Hepatocyte (in vitro differentiated cells): ENCODE measurements at regions not wholly inside any gene's neighbourhood (a gene's known extent, or its start where the extent isn't known, plus 50 kb on each side); places are given as distances from the start of the nearest gene placed in this dataset.

ENCODE experiments used
- DNase-seq: peaks from one replicate; pipeline ENCODE4 v3.0.0-alpha.2; 2016; ENCODE audit warnings: low spot score
- H2AFZ ChIP-seq: fragments of 200-600 bp; sonication (generic); 2 replicates; pipeline ENCODE4 v1.6.0; 2016; ENCODE audit warnings: antibody characterized with exemption, mild to moderate bottlenecking
- H3K27ac ChIP-seq: fragments of 200-600 bp; sonication (generic); 2 replicates; pipeline ENCODE4 v1.5.1; 2016; ENCODE audit warnings: mild to moderate bottlenecking
- H3K27me3 ChIP-seq: fragments of 200-600 bp; sonication (generic); 2 replicates; pipeline ENCODE4 v1.6.1; 2016
- H3K36me3 ChIP-seq: fragments of 200-600 bp; sonication (generic); replicated peaks from 2 replicates; pipeline ENCODE4 v1.5.1; 2016; ENCODE audit warnings: low read depth; ENCODE audit not compliant: insufficient read depth
- H3K4me1 ChIP-seq: fragments of 200-600 bp; sonication (generic); 2 replicates; pipeline ENCODE4 v1.5.1; 2016; ENCODE audit warnings: mild to moderate bottlenecking, moderate library complexity; ENCODE audit not compliant: insufficient read depth
- H3K4me2 ChIP-seq: fragments of 200-600 bp; sonication (generic); 2 replicates; pipeline ENCODE4 v1.6.0; 2016
- H3K4me3 ChIP-seq: fragments of 200-600 bp; sonication (generic); 2 replicates; pipeline ENCODE4 v1.5.1; 2016; ENCODE audit warnings: mild to moderate bottlenecking
- H3K79me2 ChIP-seq: fragments of 200-600 bp; sonication (generic); 2 replicates; pipeline ENCODE4 v1.6.0; 2017; ENCODE audit warnings: mild to moderate bottlenecking
- H3K9me2 ChIP-seq: fragments of 200-600 bp; sonication (generic); replicated peaks from 2 replicates; pipeline ENCODE4 v1.6.0; 2017; ENCODE audit warnings: mild to moderate bottlenecking; ENCODE audit not compliant: insufficient read depth
- H3K9me3 ChIP-seq: fragments of 200-600 bp; sonication (generic); 2 replicates; pipeline ENCODE4 v1.5.1; 2016; ENCODE audit warnings: low read depth, mild to moderate bottlenecking
- H4K20me1 ChIP-seq: fragments of 200-600 bp; sonication (generic); 2 replicates; pipeline ENCODE4 v1.6.0; 2016; ENCODE audit warnings: mild to moderate bottlenecking; ENCODE audit not compliant: insufficient read depth, poor library complexity, severe bottlenecking
- CTCF ChIP-seq: fragments of 200-600 bp; sonication (generic); IDR thresholded peaks from 2 replicates; pipeline ENCODE4 v1.5.1; 2016; ENCODE audit warnings: antibody characterized with exemption, mild to moderate bottlenecking; ENCODE audit not compliant: poor library complexity
- EZH2 ChIP-seq: fragments of 200-600 bp; sonication (generic); IDR thresholded peaks from 2 replicates; pipeline ENCODE4 v1.6.1; 2016; ENCODE audit warnings: antibody characterized with exemption, mild to moderate bottlenecking, borderline replicate concordance
- EZH2phosphoT487 ChIP-seq: fragments of 200-600 bp; sonication (generic); IDR thresholded peaks from one replicate; pipeline ENCODE4 v1.6.1; 2018; ENCODE audit warnings: antibody characterized with exemption, mild to moderate bottlenecking, low read depth, moderate library complexity; ENCODE audit not compliant: unreplicated experiment, severe bottlenecking
- WGBS: methylation state at CpG from one replicate; pipeline ENCODE4 v1.1.6; 2016; ENCODE audit warnings: low lambda C conversion rate; ENCODE audit errors: missing lambda C conversion rate; 5-methylcytosine and 5-hydroxymethylcytosine counted together

DNA sequence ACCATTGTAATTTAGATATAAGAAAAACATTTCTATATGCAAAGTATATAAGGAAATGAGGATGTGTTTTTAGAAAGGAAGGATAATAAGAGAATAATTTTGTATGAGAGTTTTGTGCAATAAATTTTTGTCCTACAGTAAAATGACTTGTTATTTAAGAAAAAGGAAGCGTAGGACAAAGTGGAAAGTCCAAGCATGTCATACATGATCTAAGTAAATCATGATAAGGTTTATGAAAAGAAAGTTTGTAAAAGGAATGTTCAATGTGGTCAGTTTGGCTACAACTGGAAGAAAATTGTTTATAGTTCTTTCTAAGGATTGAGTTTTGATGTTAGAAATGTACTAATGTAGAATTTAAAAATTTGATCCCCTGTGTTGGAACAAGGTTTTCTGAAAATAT, 222.3 kb downstream of the KATNAL1 start:
- Histone ChIP-seq H3K4me1 (no peaks in the 10 kb centered on the region), H3K27me3 (no peaks in the 10 kb centered on the region), H3K79me2 (no peaks in the 10 kb centered on the region), H3K4me3 (no peak overlapping the region), H2AFZ (no peak overlapping the region), H4K20me1 (no peaks in the 10 kb centered on the region), H3K4me2 (no peak overlapping the region), H3K27ac (no peak overlapping the region), H3K36me3 (no peaks in the 10 kb centered on the region), H3K9me3 (no peaks in the 10 kb centered on the region), H3K9me2 (no peaks in the 10 kb centered on the region)
- 82% methylated on average over 1 of the region's 1 CpG for WGBS
- TF ChIP-seq EZH2phosphoT487 (no peak), CTCF (no peak), EZH2 (no peak)
- no peak for DNase-seq

- no peaks in the 10 kb centered on the region for H4K20me1 ChIP-seq
- TF ChIP-seq CTCF (no peak), EZH2 (no peak), EZH2phosphoT487 (no peak)
- H3K9me3 ChIP-seq, result no peaks in the 10 kb centered on the region
- no peak overlapping the region for H3K27ac ChIP-seq
- no peaks in the 10 kb centered on the region for H3K36me3 ChIP-seq
- H3K27me3 ChIP-seq, result no peaks in the 10 kb centered on the region
- no peaks in the 10 kb centered on the region for H3K9me2 ChIP-seq
- no peak overlapping the region for H3K4me3 ChIP-seq
- H2AFZ ChIP-seq, result no peak overlapping the region
- no peak overlapping the region for H3K4me2 ChIP-seq
- no peaks in the 10 kb centered on the region for H3K79me2 ChIP-seq
- WGBS, result 85% methylated on average over 5 of the region's 5 CpGs
- no peaks in the 10 kb centered on the region for H3K4me1 ChIP-seq
- DNase-seq, result no peak
These were observed 225.0 kb downstream of the KATNAL1 start for GRCh38 chr13:30082391-30082790.

GRCh38 chr13:30081331-30081730, 226.0 kb downstream of the KATNAL1 start:
- no peaks in the 10 kb centered on the region for H3K27me3 ChIP-seq
- no peaks in the 10 kb centered on the region for H3K9me2 ChIP-seq
- H3K27ac ChIP-seq, result no peak overlapping the region
- H3K4me1 ChIP-seq, result no peaks in the 10 kb centered on the region
- H3K4me2 ChIP-seq, result no peak overlapping the region
- no peak for TF ChIP-seq EZH2
- TF ChIP-seq EZH2phosphoT487, result no peak
- TF ChIP-seq CTCF, result no peak
- no peak overlapping the region for H3K4me3 ChIP-seq
- no peaks in the 10 kb centered on the region for H4K20me1 ChIP-seq
- no peaks in the 10 kb centered on the region for H3K36me3 ChIP-seq
- no peaks in the 10 kb centered on the region for H3K79me2 ChIP-seq
- DNase-seq, result no peak
- no peak overlapping the region for H2AFZ ChIP-seq
- no peaks in the 10 kb centered on the region for H3K9me3 ChIP-seq

DNA sequence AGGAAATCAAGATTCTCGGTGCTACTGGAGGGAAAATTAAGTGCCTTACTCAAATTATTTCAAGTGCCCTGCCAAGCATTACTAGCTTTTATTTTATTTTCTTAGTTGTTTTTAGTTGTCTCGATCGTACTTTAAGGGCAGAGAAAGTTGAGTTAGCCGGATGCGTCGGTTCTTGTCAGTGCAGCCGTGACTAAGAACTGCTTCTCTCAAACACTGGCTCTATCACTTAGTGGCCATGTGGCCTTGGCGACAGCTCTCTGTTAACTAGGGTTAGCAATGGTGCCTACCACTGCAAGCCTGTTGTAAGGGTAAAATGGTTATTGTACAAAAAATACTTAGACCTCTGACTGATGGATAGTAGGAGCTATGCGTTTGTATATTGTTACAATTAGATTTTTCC, 227.8 kb downstream of the KATNAL1 start:
- no peaks in the 10 kb centered on the region for H3K27me3 ChIP-seq
- no peaks in the 10 kb centered on the region for H3K79me2 ChIP-seq
- no peaks in the 10 kb centered on the region for H3K9me2 ChIP-seq
- H3K36me3 ChIP-seq, result no peaks in the 10 kb centered on the region
- WGBS, result 84% methylated on average over 9 of the region's 9 CpGs
- H4K20me1 ChIP-seq, result no peaks in the 10 kb centered on the region
- TF ChIP-seq CTCF, result no peak
- TF ChIP-seq EZH2, result no peak
- TF ChIP-seq EZH2phosphoT487, result no peak
- no peak for DNase-seq
- H3K9me3 ChIP-seq, result no peaks in the 10 kb centered on the region
- no peak overlapping the region for H3K4me2 ChIP-seq
- H3K27ac ChIP-seq, result no peak overlapping the region
- H2AFZ ChIP-seq, result no peak overlapping the region
- no peaks in the 10 kb centered on the region for H3K4me1 ChIP-seq
- no peak overlapping the region for H3K4me3 ChIP-seq
